ENCODE measurements at regions not wholly inside any gene's neighbourhood (a gene's known extent, or its start where the extent isn't known, plus 50 kb on each side); places are given as distances from the start of the nearest gene placed in this dataset.

DNA sequence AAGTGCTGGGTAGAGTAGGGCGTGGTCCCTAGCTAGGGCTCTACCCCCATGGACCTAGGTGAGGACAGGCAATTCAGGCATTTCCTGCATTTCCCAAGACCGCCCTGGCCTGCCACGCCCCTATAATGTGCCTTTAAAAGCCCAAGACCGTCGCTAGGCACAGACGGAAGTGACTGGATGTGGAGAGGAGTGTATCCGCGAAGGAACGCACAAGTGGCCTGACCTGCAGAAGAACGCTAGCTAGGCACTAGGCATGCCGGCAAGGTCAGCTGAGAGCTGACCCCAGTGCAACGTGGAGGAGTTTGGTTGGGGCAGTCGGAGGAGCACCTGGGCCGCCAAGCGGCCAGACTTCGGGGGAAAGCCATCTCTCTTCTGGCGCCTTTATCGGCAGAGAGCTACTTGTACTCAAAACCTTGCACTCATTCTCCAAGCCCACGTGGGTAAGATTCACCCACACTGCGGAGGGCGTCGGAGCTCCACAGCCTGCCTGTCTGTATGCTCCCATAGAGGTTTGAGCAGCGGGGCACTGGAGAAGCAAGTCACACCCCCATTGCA lies 370.0 kb downstream of the FGF9 start:
- TF ChIP-seq, protein P1, sequence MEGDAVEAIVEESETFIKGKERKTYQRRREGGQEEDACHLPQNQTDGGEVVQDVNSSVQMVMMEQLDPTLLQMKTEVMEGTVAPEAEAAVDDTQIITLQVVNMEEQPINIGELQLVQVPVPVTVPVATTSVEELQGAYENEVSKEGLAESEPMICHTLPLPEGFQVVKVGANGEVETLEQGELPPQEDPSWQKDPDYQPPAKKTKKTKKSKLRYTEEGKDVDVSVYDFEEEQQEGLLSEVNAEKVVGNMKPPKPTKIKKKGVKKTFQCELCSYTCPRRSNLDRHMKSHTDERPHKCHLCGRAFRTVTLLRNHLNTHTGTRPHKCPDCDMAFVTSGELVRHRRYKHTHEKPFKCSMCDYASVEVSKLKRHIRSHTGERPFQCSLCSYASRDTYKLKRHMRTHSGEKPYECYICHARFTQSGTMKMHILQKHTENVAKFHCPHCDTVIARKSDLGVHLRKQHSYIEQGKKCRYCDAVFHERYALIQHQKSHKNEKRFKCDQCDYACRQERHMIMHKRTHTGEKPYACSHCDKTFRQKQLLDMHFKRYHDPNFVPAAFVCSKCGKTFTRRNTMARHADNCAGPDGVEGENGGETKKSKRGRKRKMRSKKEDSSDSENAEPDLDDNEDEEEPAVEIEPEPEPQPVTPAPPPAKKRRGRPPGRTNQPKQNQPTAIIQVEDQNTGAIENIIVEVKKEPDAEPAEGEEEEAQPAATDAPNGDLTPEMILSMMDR (IDR thresholded peaks at IDR 0.05; ENCODE audit: low read depth, low read length), result no peak
- H3K4me3 ChIP-seq (ENCODE audit: low read depth, low read length), result no peak overlapping the region

DNA sequence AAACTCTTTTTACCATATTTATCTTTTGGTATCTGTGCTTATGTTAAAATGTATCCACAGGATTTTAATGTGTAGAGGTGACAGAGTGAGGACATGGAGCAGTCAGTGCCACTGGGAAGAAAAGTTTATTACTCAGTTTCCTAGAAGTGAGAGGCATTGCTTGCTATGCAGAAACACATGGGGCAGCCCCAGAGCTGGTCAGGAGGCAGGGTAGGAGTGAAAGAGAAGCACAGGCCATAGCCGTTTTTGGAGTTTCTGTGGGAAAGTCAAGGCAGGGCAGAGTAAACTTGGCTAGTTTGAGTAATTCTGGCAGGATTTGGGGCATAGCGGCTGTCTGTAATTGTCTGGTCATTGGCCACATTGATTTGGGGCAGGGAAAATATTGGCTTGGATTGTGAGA lies 370.9 kb downstream of the FGF9 start:
- TF ChIP-seq, protein P1 (IDR thresholded peaks at IDR 0.05; ENCODE audit: low read depth, low read length), result no peak
- no peak overlapping the region for H3K4me3 ChIP-seq (ENCODE audit: low read depth, low read length)

DNA sequence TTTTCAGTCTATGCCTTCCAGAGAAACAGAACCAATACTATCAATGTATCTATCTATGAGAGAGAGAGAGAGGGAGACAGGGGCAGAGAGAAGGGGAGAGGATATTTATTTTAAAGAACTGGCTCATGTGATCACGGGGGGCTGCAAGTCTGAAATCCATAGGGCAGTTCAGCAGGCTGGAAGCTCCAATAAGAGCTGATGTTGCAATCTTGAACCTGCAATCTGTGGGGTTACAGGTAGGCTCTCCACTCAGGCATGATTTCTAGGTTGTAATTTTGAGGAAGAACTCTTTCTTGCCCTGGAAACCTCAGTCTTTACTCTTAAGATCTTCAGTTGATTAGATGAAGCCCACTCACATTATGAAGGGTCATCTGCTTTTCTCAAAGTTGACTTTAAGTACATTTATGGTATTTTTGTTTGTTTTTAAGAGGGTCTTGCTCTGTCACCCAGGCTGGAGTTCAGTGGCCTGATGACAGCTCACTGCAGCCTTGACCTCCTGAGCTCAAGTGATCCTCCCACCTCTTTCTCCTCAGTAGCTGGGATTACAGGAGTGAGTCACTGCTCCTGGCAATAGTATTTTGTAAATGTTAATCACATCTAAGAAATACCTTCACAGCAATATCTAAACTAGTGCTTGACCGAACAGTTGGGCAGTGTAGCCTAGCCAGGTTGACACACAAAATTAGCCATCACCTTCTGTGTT lies 376.4 kb downstream of the FGF9 start:
- H3K4me3 ChIP-seq (ENCODE audit: low read depth, low read length), result no peak overlapping the region
- TF ChIP-seq, protein P1 (IDR thresholded peaks at IDR 0.05; ENCODE audit: low read depth, low read length), result no peak

DNA sequence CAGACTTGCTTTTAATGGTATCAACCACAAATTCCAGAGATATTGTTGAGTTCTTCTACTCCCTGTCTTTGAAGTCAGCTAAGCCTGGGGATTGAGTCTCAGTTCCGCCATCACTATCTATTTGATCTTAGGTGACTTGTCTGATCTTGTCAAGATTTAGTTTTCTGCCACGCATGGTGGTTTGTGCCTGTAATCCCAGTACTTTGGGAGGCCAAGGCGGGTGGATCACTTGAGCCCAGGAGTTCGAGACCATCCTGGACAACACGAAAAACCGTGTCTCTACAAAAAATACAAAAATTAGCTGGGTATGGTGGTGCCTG lies 376.9 kb downstream of the FGF9 start:
- TF ChIP-seq, protein P1 (IDR thresholded peaks at IDR 0.05; ENCODE audit: low read depth, low read length), result no peak
- no peak overlapping the region for H3K4me3 ChIP-seq (ENCODE audit: low read depth, low read length)

DNA sequence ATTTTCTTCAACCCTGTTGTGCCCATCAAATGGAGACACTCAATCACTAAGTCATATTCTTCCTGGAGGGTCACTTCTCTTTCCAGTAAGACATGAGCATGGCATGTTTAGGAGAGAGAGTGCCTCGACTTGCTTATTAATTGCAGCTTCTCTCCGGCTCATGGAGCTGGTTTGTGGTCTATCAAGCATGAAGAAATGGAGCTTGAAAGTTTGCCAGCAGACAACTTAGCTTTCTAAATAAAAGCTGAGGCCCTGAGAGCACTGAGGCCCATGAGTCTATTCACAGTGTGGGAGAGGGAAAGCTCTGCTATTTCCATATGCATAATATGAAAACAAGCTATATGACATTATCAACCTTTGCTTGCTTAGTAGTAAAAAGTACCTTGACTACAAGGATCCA lies 378.5 kb downstream of the FGF9 start:
- TF ChIP-seq, protein P1 (IDR thresholded peaks at IDR 0.05; ENCODE audit: low read depth, low read length), result no peak
- H3K4me3 ChIP-seq (ENCODE audit: low read depth, low read length), result no peak overlapping the region

DNA sequence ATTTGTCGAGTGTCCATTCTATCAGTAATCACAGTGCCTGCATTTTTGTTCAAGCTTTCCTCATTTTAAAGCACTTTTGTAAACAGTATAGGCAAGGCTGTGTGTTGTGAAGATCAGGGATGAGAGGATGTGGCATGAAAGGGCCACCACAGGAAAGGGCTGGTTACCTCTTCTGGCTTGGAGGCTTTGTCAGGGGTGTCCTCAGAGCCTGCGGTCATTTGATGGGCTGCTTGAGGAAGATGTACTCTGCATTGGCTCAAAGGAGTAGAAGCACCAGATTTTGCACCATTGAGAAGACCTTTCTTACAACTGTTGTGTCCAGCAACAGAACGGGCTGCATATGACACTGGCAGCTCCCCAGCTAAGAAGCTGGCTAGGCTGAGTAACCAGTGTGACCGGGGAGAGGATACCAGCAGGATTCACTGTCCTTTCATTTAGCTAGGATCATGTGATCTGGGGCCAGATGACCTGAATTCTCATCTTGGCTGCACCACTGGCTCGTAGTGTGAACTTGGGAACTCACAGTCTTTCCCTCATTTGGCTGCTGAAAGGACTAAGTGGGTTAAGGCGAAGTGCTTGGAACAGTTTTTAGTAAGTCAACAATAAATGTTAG lies 380.2 kb downstream of the FGF9 start:
- TF ChIP-seq, protein P1 (IDR thresholded peaks at IDR 0.05; ENCODE audit: low read depth, low read length), result no peak
- H3K4me3 ChIP-seq (ENCODE audit: low read depth, low read length), result no peak overlapping the region

DNA sequence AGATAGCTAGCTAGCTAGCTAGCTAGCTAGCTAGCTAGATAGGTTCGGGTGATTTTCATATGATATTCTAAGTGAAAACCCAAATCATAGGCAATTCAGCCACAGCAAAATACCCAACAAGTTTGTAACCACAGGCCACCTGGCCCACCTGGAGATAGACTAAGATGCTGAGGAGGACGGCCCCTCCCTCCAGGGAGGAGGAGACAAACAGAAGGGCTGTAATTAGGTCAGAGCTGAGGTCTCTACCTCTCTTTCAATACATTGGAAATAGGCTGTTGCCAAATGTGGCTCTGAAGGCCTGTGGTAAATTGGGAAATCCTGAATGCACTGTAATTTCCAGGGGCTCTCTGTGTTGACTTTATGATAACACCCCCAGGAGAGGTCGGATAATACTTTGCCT lies 382.2 kb downstream of the FGF9 start:
- TF ChIP-seq, protein P1 (IDR thresholded peaks at IDR 0.05; ENCODE audit: low read depth, low read length), result no peak

More for the DNA sequence above, 382.2 kb downstream of the FGF9 start:
- H3K4me3 ChIP-seq (ENCODE audit: low read depth, low read length), result no peak overlapping the region

Measured in WI38 (cell line).